HG03039 (cell line): ENCODE measurements at regions not wholly inside any gene's neighbourhood (a gene's known extent, or its start where the extent isn't known, plus 50 kb on each side); places are given as distances from the start of the nearest gene placed in this dataset.
"Not testable (repeated sequence)": the region's sequence is repeated elsewhere in the genome, so short reads cannot be mapped to it uniquely, and the experiment has no call there.

Experiments
- ATAC-seq: cut with Tn5 transposase; IDR thresholded peaks from one replicate; pipeline ENCODE4 v1.9.1; 2021; ENCODE audit warnings: mild to moderate bottlenecking, moderate library complexity; ENCODE audit not compliant: unreplicated experiment

DNA sequence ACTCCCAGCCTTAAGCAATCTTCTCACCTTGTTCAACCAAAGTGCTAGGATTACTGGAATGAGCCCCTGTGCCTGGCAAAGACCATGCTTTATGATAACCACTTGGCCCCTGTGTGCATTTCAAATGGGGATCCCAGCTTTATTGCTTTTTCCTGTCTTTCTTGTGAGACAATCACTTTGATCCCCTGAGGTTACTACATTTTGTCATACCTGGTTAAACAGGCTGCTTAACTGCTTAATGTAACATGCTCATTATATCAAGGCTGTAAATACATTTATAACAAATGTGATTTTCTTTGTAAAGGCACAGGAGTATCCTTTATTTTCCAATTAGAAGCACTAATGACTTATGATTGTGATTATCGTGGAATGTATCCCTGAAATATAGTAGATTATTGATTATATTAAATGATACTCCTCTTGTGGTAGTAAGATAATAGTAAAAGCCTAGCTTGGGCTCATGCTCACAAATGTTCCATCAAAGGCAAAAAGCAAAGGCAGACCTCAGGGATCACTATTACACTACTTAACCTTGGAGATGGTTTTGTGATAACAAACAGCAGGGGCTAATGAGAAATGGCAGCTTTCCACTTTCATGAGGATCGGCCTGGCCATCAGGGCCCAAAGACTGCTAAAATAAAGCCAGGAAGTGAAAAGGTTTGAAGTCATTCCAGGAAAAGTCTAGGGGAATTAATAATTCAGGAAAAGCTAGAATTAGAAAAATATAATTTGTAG lies 290.8 kb upstream of the MDGA2 start:
- ATAC-seq: no peak

DNA sequence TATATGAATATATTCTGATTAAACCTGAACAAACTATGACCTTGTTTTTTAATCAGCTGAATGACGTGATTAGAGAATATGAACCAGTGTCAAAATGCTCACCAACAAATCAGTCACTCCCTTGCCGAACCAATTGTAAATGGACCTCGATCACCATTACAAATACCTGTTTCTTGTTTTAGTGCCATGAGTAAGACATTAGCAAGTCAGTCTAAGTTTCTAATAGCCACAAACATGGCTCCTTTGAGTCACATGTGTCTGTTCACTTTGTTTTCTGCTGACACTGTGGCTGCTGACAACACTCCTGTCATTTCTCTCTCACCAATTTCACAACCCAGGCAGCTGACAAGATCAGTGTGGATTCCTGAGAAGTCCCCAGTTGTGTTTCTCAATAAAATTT lies 286.2 kb upstream of the MDGA2 start:
- no peak for ATAC-seq

DNA sequence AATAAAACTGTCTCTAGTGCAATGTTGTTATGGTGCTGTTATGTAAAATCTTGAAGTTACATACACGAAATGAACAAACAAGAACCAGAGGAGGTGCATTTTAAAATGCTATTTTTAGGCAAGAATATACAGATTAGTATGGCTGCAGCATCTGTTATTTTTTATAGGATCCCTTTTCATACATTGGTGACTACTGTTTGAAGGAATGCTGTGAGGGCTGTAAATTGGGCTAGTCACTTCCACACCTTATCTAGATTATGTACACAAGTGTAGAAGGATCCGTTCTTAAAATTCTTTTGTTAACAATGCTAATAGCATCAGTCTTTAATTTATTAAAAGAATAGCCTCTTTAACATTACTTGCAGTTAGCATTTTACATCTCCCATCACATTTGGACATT lies 284.3 kb upstream of the MDGA2 start:
- ATAC-seq: no peak

DNA sequence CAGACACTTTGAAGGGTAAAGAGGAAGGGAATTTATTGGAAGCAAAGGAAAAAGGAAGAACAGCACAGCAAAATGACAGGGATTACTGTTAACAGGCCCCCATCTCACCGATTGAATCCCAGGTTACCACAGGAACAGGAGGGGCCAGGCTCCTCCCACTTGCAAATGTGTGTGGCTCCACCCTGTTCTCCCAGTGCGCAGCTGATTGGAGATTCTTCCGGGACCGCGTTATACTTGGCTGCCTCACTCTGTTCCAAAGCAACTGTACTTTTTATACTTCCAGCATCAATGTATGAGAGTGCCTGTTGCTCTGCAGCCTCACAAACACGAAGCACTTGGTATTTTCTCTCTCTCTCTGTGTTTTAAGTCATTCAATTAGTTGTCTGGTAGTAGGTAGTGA lies 273.6 kb upstream of the MDGA2 start:
- no peak for ATAC-seq

DNA sequence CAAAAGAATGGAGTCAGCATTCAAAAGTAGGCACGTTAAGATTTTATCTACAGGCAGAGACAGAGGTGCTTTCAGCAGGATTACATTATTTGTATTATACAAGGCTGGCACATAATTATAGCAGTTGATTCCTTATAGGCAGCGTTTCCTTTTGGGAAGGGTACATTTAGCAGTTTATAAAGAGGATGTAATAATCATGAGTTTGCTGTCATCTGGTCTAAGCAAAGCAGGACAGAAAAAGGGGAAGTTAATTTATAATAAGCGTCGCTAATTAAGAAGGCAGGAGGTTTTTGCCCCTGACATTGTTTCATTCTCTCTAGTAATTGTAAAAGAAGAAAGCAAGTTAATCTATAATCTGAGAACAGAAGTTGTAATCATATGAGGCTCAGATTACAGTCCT lies 259.9 kb upstream of the MDGA2 start:
- ATAC-seq: no peak

DNA sequence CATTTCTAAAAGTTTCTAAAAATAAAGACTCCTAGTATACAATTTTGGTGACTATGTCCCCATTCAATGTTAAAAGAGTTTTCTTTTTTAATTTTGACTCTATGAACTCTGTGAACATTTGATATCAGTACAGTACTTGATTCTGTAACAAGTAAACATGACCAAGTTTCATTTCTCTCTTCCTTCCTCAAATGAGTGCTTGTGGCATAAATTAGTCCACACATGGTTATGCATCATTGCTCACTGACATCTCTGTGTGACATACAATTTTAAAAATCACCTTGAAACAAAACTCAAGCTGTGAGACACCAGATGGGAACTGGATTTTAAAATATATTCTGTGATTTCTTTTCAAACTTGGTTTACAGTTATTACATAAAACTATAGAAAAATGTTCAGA lies 253.9 kb upstream of the MDGA2 start:
- ATAC-seq: no peak

DNA sequence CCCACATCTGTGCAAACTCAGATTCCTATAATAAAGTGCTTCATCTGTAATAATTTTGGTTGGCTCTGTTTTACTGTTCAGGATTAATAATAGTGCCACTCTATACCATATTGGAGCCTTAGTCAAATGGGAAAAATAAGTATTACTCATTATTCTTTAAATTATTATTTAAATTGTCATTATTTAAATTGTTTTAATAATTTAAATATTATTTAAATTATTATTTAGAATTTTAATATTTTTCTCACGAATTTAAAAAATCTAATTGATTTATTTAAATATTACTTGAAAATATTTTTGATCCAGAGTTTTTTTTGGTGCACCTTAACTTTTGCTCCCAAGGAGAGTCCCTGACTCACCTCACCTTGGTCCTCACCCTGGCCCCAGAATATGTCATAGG lies 245.7 kb upstream of the MDGA2 start:
- ATAC-seq: no peak

DNA sequence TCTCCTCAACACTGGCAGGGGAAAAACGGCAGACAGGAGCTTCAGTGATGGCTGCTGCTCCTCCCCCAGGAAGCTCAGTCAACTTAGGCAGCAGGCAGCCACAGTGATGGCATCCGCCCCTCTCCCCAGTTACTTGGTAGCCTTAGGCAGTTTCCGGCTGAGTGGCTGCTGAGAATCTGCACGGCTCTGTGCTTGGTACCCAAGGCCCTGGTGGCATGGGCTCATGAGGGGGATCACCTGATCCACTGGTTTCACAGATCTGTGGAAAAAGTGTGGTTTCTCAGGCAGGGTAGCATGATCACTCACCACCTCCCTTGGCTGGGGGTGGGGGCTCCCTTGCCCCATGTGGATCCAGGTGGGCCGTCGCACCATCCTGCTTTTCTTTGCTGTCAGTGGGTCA lies 244.6 kb upstream of the MDGA2 start:
- ATAC-seq: no peak

DNA sequence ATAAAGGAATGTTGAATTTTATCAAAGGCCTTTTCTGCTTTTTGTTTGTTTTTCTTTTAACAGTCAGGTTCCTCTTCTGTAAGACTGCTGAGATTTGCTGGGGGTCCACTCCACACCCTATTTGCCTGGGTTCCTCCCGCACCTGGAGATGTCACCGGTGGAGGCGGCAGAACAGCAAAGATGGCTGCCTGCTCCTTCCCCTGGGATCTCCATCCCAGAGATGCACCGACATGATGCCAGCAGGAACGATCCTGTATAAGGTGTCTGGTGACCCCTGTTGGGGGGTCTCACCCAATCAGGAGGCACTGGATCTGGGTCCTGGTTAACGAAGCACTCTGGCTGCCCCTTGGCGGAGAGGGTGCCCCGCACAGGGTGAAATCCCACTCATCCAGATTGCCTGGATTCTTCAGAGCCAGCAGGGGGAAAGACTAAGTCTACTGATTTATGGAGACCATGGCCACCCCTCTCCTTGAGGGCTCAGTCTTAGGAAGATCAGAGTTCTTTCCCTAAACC lies 244.0 kb upstream of the MDGA2 start:
- no peak for ATAC-seq

DNA sequence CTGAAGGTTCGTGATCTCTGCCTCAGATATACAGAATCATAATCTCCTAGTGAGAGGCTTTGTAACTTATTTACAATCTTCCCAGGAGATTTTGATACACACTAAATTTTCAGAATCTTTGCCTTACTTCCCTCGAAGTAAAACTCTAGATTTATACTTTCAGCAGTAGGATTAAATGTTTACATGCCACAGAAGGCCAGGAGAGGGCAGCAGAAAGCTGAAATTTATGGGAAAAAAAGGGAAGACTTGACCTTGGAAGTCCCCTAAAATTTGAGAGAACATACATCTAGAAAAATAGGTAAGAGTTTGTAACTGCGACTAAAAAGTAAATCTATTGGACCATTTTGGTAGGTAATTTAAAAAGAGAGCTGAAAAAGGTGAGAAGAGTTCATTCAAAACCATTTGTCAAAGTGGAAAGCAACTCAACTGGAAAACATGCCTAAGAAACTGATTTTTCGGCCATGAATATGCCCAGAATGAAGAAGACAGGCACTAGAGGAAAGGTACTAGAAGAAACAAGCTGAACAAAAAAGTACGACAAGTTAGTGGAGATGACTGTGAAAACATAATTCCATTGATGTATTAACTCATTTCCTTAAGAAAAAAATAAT lies 242.0 kb upstream of the MDGA2 start:
- ATAC-seq: no peak

DNA sequence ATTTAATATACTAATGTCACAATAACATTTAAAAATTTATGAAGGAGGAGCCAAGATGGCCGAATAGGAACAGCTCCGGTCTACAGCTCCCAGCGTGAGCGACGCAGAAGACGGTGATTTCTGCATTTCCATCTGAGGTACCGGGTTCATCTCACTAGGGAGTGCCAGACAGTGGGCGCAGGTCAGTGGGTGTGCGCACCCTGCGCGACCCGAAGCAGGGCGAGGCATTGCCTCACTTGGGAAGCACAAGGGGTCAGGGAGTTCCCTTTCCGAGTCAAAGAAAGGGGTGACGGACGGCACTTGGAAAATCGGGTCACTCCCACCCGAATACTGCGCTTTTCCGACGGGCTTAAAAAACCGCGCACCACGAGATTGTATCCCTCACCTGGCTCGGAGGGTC lies 225.7 kb upstream of the MDGA2 start:
- not testable (repeated sequence) for ATAC-seq

DNA sequence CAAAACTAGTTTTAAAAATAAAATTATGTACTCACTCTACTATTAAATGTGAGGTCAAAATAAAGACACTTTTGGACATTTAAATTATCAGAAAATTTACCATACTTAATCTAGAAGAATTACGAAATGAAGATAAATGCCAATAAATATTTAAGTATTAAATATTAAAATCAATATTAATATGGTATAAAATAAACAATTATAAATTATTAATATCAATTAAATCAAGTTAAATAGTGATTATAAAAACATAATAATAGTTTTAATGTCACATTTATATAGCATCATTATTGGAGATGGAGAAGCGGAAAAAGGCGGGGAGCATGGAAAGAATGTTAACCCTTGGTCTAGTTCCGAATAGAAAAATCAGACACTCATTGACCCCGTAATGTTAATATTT lies 224.3 kb upstream of the MDGA2 start:
- no peak for ATAC-seq

DNA sequence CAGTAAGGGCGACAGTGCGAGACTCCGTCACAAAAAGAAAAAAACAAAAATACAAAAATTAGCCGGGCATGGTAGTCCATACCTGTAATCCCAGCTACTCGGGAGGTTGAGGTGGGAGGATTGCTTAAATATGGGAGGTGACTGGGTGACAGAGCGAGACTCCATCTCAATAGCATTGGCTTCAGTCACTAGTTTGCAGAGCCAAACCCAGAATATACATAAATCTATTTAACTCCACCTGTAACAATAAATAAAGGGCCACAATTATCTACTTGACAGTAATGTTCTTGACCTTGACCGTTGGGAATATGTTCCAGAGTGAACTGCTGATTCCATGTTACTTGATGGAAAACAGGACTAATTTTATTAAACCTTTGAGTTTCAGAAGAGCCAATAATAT lies 198.9 kb upstream of the MDGA2 start:
- ATAC-seq: no peak

DNA sequence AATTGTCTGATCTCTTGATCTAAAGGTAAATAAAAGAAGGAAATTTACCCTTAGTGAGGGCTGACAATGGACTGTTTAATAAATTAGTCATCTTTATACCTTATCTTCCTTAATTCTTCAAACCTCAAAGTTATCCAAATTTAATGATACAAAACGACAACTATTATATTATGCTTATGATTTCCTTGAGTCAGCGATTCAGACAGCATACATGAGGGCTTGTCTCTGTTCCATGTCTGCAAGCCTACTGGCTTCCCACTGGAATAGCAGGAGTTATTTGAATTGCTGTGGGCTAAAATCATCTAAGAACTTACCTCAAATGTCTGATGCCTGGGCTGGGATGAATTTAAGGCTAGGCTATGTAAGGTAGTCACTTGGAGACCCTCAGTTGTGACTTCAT lies 197.2 kb upstream of the MDGA2 start:
- ATAC-seq: no peak

DNA sequence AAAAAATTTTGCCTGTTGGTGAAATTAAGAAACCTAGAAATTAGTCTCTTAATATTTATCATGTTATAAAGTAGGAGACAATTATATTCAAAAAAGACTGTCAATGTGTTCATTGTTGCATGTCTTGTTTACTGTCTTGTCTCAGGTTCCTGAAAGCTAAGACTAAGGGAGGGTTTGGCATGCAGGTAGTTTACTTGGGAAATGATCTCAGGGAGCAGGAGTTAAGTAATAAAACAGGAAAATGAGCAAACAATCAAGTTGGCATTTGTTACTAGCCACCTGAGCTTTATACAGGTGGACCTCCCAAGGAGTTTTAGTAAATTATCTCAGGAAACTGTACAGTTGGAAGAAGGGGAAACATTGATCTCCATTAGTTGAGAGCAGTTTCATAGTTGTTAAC lies 188.0 kb upstream of the MDGA2 start:
- ATAC-seq: no peak

DNA sequence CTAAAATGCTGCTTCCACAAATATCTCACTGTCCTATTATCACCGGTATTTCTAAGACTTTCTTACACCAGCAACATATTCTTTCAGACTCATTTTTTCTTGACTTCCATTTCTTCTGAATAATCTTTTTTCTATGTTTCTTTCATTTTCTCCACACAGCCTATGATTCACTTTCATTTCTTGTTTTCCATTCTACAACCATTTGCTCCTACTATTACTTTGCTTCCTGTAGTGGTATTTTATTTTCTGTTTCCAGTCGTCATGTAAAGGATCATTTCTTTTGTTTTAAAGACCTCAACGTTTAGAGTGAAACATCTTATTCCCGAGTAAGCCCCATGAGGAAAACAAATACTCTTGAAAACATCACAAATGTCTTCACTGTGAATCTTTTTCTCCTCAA lies 182.2 kb upstream of the MDGA2 start:
- ATAC-seq: no peak

DNA sequence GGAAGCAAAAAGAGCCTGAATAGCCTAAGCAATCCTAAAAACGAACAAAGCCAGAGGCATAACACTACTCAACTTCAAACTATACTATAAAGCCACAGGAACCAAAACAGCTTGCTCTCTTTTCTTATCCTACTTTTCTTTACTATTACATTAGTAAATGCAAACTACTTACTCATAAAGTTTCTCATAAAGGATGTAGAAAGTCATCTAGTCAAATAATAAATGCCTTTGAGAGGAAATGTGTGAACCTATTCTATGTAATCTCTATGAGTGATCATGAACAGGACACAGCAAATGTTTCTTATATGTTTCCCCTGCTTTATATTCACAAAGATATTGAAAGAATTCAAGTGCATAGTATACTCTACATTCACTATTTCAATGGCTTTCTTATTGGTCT lies 176.9 kb upstream of the MDGA2 start:
- no peak for ATAC-seq

DNA sequence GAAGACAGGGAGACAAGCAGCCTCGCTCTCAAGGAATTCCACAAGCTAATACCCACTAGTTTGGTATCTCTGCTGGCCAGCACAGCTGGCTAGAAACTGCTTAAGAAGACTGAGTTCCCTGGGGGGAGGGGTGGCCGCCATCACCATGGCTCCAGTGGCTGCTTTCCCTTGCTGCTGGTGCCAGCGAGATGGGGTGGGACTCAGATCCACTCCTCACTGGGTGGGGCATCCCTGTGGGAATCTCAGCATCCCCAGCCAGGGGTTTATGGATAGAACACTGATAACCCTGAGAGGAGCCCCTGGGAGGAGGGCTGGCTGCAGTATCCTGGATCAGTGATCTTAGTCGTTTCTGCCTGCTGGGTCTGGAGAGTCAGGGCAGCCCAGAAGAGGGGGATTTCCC lies 170.6 kb upstream of the MDGA2 start:
- ATAC-seq: no peak

DNA sequence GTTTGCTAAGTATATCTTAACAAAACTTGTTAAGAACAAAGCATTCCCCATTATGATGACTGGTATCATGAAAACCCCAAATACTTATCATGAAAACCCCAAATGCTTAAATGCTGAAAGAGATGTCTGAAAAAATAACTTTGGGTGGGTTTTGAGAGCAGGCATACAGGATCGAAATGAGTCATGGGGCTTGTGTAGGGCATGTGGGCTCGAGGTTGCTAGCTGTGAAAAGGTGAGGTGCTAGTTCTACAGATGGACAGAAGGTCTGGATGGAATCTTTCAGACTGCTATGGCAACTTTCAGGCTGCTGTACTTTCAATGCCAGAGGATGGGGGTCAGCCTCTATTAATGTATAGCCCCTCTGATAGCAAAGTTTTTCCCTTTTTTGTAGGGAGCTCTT lies 167.8 kb upstream of the MDGA2 start:
- no peak for ATAC-seq

DNA sequence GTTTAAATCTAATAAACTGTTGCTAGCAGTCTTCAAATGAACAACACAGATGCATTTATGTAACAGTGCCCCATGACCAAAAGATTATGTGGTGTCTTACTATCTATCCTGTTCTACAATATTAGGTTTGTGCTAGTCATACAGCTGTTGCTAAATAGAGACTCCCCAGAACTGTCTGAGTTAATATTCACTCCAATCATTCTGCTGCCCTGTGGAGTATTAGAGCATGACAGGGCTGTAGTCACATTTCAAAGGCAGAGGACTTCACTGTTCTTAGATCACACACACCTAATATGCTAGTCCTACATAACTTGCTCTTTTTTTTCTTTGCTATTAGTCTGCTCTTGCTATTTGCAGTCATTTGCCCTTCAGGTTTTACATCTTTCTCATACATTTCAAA lies 157.6 kb upstream of the MDGA2 start:
- ATAC-seq: no peak

DNA sequence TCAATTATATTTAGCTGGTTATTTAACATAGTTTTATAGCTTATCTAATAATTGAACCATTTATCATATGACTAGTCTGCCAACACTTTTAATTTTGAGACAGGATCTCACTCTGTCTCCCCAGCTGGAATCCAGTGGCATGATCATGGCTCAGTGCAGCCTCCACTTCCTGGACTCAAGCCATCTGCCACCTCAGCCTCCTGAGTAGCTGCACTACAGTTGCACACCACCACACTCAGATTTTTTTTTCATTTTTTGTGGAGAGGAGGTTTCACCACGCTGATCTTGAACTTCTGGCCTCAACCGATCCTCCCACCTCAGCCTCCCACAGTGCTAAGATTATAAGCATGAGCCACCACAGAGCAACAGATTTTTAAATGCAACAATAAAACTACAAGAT lies 151.4 kb upstream of the MDGA2 start:
- no peak for ATAC-seq

DNA sequence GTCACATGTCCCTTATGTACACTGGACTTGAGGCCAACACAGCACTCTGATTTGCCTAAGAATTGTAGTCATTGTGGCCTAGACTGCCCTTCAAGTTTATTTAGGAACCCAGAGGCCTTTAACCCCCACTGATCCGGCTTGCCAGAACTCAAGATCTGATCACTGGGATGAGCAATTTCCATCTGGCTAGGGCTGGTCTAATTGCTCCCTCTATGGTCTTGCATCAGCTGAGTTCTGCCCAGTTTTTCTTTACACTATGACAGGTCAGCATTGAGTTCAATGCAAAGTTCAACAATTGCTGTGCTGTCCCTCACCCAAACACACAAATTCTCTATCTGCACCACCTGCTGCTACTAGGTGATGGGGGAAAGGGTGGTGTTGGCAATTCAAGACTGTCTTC lies 146.9 kb upstream of the MDGA2 start:
- ATAC-seq: no peak

DNA sequence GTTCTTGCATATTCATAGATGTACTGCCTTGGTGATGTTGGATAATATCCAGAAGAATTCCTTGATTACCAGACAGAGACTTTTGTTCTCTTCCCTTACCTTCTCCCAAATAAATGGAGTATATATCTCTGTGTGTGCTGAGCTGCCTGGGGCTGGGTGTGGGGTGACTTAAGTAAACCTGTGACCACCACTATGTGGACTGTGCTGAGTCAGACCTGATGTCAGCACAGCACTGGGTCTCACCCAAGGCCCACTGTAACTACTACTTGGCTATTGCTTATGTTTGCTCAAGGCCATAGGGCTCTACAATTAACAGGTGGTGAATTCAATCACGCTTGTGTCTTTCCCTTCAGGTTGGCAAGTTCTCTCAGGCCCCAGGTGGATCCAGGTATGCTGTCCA lies 145.7 kb upstream of the MDGA2 start:
- no peak for ATAC-seq
